Smooth muscle cell (in vitro differentiated cells): ENCODE measurements at regions not wholly inside any gene's neighbourhood (a gene's known extent, or its start where the extent isn't known, plus 50 kb on each side); places are given as distances from the start of the nearest gene placed in this dataset.

Experiments used
- DNase-seq: peaks from one replicate; lab custom pipeline; 2025; ENCODE audit not compliant: unreplicated experiment; lab: John Stamatoyannopoulos, UW
- H2AFZ ChIP-seq: fragments of 200-600 bp; sonication (generic); 2 replicates; pipeline ENCODE4 v1.6.0; 2016; ENCODE audit warnings: antibody characterized with exemption, low read depth, mild to moderate bottlenecking
- H3F3A ChIP-seq: fragments of 200-600 bp; sonication (generic); 2 replicates; pipeline ENCODE4 v1.6.0; 2017; ENCODE audit warnings: antibody characterized with exemption, low read depth
- H3K27ac ChIP-seq: fragments of 200-600 bp; sonication (generic); 2 replicates; pipeline ENCODE4 v1.5.1; 2016; ENCODE audit warnings: low read depth, mild to moderate bottlenecking
- H3K27me3 ChIP-seq: fragments of 200-600 bp; sonication (generic); 2 replicates; pipeline ENCODE4 v1.6.1; 2016; ENCODE audit warnings: low read depth, mild to moderate bottlenecking
- H3K36me3 ChIP-seq: fragments of 200-600 bp; sonication (generic); 2 replicates; pipeline ENCODE4 v1.5.1; 2016; ENCODE audit warnings: low read depth
- H3K4me1 ChIP-seq: fragments of 200-600 bp; sonication (generic); 2 replicates; pipeline ENCODE4 v1.5.1; 2016; ENCODE audit warnings: low read depth
- H3K4me2 ChIP-seq: fragments of 200-600 bp; sonication (generic); 2 replicates; pipeline ENCODE4 v1.6.0; 2016; ENCODE audit warnings: mild to moderate bottlenecking
- H3K4me3 ChIP-seq: fragments of 200-600 bp; sonication (generic); 2 replicates; pipeline ENCODE4 v1.5.1; 2016; ENCODE audit warnings: mild to moderate bottlenecking
- H3K79me2 ChIP-seq: fragments of 200-600 bp; sonication (generic); 2 replicates; pipeline ENCODE4 v1.6.0; 2016; ENCODE audit warnings: low read depth, mild to moderate bottlenecking
- H3K9ac ChIP-seq: fragments of 200-600 bp; sonication (generic); 2 replicates; pipeline ENCODE4 v1.6.0; 2016; ENCODE audit warnings: low read depth
- H3K9me3 ChIP-seq: fragments of 200-600 bp; sonication (generic); replicated peaks from 2 replicates; pipeline ENCODE4 v1.5.1; 2016; ENCODE audit warnings: low read depth
- H4K20me1 ChIP-seq: fragments of 200-600 bp; sonication (generic); 2 replicates; pipeline ENCODE4 v1.6.0; 2016; ENCODE audit warnings: low read depth
- CTCF ChIP-seq: fragments of 200-600 bp; sonication (generic); IDR thresholded peaks from 2 replicates; pipeline ENCODE4 v1.5.1; 2017; ENCODE audit warnings: borderline replicate concordance, mild to moderate bottlenecking, antibody characterized with exemption; ENCODE audit not compliant: insufficient read depth, poor library complexity, severe bottlenecking
- WGBS: methylation state at CpG from one replicate; pipeline ENCODE4 v1.1.7; 2016; ENCODE audit warnings: low lambda C conversion rate; 5-methylcytosine and 5-hydroxymethylcytosine counted together

GRCh38 chr3:104685492-104685891 lies 681.2 kb upstream of the ALCAM start:
- Histone ChIP-seq H2AFZ (no peak overlapping the region), H3K4me2 (no peak overlapping the region), H3K79me2 (no peaks in the 10 kb centered on the region), H3F3A (no peaks in the 10 kb centered on the region), H3K4me3 (no peak overlapping the region), H3K9me3 (no peaks in the 10 kb centered on the region), H3K9ac (no peak overlapping the region), H3K27ac (no peak overlapping the region), H3K4me1 (no peaks in the 10 kb centered on the region), H3K27me3 (no peaks in the 10 kb centered on the region), H3K36me3 (no peaks in the 10 kb centered on the region), H4K20me1 (no peaks in the 10 kb centered on the region)
- DNase-seq = no peak
- TF ChIP-seq CTCF = no peak

GRCh38 chr3:104687362-104687761 lies 679.3 kb upstream of the ALCAM start:
- Histone ChIP-seq H2AFZ (no peak overlapping the region), H3K27me3 (no peaks in the 10 kb centered on the region), H4K20me1 (no peaks in the 10 kb centered on the region), H3K4me2 (no peak overlapping the region), H3K9me3 (no peaks in the 10 kb centered on the region), H3K4me3 (no peak overlapping the region), H3K27ac (no peak overlapping the region), H3K79me2 (no peaks in the 10 kb centered on the region), H3K36me3 (no peaks in the 10 kb centered on the region), H3K9ac (no peak overlapping the region), H3K4me1 (no peaks in the 10 kb centered on the region), H3F3A (no peaks in the 10 kb centered on the region)
- WGBS = 90% methylated on average over 11 of the region's 11 CpGs
- no peak for TF ChIP-seq CTCF
- DNase-seq = no peak

- Histone ChIP-seq H3K4me1 (no peaks in the 10 kb centered on the region), H3K36me3 (no peaks in the 10 kb centered on the region), H3K79me2 (no peaks in the 10 kb centered on the region), H3K27me3 (no peaks in the 10 kb centered on the region), H4K20me1 (no peaks in the 10 kb centered on the region), H3K4me3 (no peak overlapping the region), H3K4me2 (no peak overlapping the region), H3K9ac (no peak overlapping the region), H3K27ac (no peak overlapping the region), H3F3A (no peaks in the 10 kb centered on the region), H2AFZ (no peak overlapping the region), H3K9me3 (no peaks in the 10 kb centered on the region)
- no peak for TF ChIP-seq CTCF
- no peak for DNase-seq
- WGBS = 62% methylated on average over 8 of the region's 8 CpGs
Measured at GRCh38 chr3:104696470-104696869, 670.2 kb upstream of the ALCAM start.

GRCh38 chr3:104711406-104711805 lies 655.3 kb upstream of the ALCAM start:
- 84% methylated on average over 6 of the region's 6 CpGs for WGBS
- TF ChIP-seq CTCF = no peak
- no peaks in the 10 kb centered on the region for H3K27me3 ChIP-seq

More at GRCh38 chr3:104711406-104711805, 655.3 kb upstream of the ALCAM start:
- no peak overlapping the region for H3K27ac ChIP-seq
- no peaks in the 10 kb centered on the region for H4K20me1 ChIP-seq
- no peaks in the 10 kb centered on the region for H3K79me2 ChIP-seq
- no peak overlapping the region for H3K9ac ChIP-seq
- H3K4me1 ChIP-seq = no peaks in the 10 kb centered on the region
- H2AFZ ChIP-seq = no peak overlapping the region
- H3K9me3 ChIP-seq = no peaks in the 10 kb centered on the region
- no peak overlapping the region for H3K4me2 ChIP-seq
- H3K36me3 ChIP-seq = no peaks in the 10 kb centered on the region
- H3K4me3 ChIP-seq = no peak overlapping the region
- H3F3A ChIP-seq = no peaks in the 10 kb centered on the region
- DNase-seq = no peak
